GM12891 (cell line): ENCODE measurements at regions not wholly inside any gene's neighbourhood (a gene's known extent, or its start where the extent isn't known, plus 50 kb on each side); places are given as distances from the start of the nearest gene placed in this dataset.

Experiments used
- DNase-seq: peaks from one replicate; pipeline ENCODE4 v3.0.0; 2011; ENCODE audit warnings: low spot score; ENCODE audit not compliant: insufficient read length
- FAIRE-seq: peaks from 2 replicates; lab custom pipeline; 2011; peaks lifted over from hg19 to GRCh38; lab: Jason Lieb, UNC
- PAX5 ChIP-seq: IDR thresholded peaks from 2 replicates; pipeline ENCODE4 v1.6.1; 2011; ENCODE audit warnings: low read length, moderate library complexity, mild to moderate bottlenecking; ENCODE audit not compliant: insufficient read depth, severe bottlenecking
- POLR2A ChIP-seq: IDR thresholded peaks from 2 replicates; pipeline ENCODE4 v1.6.1; 2011; ENCODE audit warnings: low read depth, low read length, control low read depth
- POLR2AphosphoS5 ChIP-seq: IDR thresholded peaks from 2 replicates; pipeline ENCODE4 v1.6.1; 2011; ENCODE audit warnings: low read depth, low read length, control low read depth
- POU2F2 ChIP-seq: IDR thresholded peaks from 2 replicates; pipeline ENCODE4 v1.6.1; 2011; ENCODE audit warnings: low read depth, mild to moderate bottlenecking, control low read depth, low read length, moderate library complexity
- SPI1 ChIP-seq: IDR thresholded peaks from 2 replicates; pipeline ENCODE4 v1.6.1; 2011; ENCODE audit warnings: low read depth, low read length, control low read depth
- TAF1 ChIP-seq: IDR thresholded peaks from 2 replicates; pipeline ENCODE4 v1.6.1; 2011; ENCODE audit warnings: low read depth, low read length, control low read depth

DNA sequence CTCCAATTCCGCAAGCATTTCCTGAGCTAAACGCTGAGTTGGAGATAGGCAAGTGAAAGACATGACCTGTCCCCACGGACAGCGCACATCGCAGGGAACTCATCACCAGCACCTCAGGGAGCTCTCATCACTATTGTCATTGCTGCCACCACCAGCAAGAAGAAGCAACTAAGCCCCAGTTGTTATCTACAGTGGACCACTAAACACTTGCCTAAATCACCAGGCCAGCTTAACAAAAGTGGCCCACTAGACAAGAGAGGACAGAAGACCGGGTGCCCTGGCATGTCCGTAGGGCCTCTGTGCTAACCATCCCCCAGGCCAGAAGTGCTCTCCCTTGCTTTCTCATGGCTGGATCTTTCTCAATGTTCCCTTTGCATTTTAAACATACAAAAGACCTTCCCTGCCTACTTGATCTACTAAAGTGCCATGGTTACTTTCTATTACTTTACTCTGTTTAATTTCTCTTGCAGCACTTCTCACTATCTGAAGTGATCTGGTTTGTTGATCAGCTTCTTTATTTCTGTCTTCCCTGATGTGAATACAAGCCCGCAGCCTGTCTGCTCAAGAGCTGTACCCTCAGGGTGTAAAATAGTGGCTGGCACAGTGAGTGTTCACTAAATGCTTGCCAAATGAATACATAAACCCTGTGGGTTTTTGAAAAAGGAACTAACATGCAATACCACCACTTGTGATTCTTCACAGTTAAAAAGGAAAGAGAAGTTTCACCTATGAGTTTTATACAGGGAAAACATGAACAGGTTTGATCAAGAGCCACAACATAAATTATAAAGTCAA lies 60.9 kb upstream of the RFLNA start:
- TF ChIP-seq POLR2A (no peak), POLR2AphosphoS5 (no peak), PAX5 (no peak)
- FAIRE-seq = no peak
- no peak for DNase-seq

DNA sequence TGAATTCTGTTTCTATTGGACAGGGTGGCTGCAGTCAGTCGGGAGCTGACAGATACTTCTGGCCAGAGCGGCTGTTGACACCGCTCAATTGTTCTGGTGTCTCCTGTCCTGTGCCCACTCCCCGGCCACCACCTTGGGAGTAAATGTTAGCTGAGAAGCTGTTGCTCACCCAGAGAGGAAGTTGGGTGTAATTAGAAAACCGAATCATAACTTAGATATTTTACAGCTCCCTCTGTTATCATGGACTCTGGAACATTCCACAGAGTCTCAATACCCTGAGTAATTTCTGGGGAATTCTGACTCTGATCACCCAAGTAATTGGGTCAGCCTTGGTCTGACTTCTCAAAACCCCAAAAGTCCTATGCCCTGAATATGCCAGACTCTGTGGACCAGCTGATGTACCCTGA lies 58.3 kb upstream of the RFLNA start:
- no peak for TF ChIP-seq POU2F2
- TF ChIP-seq TAF1 = no peak
- TF ChIP-seq PAX5 = no peak
- TF ChIP-seq POLR2AphosphoS5 = no peak
- TF ChIP-seq POLR2A = no peak
- TF ChIP-seq SPI1 = no peak
- no peak for FAIRE-seq
- no peak for DNase-seq

DNA sequence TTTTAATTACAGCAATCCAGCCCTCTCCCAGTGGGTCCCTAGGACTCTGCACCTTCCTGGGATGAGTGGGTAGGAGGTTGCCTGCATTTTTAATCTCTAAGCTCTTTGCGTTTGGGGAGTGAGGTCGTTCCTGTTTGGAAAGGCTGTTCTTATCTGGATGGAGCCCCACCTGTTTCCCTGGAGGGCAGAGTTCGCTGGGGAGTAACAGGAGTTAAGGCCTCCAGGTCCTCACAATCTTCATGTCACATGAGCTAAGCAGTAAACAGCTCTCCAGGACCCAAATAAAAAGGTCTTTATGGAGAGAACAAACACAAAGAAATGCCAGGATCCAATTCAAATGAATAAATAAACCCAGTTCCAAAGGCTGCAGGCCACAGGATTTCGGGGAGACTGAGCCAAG lies 56.0 kb upstream of the RFLNA start:
- TF ChIP-seq POLR2A (no peak), SPI1 (no peak)
- DNase-seq = no peak
- no peak for FAIRE-seq

DNA sequence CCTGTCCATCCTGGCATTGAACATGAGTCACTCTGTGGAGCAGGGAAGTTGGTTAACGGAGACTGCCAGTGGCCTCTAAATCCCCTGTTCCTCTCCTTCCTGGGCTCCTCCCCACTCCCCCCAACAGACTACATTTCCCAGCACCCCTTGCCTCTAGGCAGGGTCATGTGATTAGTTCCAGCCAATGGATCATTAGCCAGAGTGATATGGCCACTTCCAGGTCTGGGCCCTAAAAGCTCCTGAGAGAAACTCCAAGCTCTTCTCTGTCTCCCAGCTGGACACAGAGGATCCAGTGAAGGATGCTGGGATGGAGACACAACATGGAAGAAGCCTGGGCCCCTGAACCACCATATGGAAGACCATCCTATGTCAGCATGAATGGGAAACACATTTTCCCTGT lies 54.4 kb upstream of the RFLNA start:
- FAIRE-seq = no peak
- TF ChIP-seq POLR2AphosphoS5 (no peak), POLR2A (no peak), POU2F2 (no peak), TAF1 (no peak), SPI1 (no peak), PAX5 (no peak)
- DNase-seq = peak; percentile 28

DNA sequence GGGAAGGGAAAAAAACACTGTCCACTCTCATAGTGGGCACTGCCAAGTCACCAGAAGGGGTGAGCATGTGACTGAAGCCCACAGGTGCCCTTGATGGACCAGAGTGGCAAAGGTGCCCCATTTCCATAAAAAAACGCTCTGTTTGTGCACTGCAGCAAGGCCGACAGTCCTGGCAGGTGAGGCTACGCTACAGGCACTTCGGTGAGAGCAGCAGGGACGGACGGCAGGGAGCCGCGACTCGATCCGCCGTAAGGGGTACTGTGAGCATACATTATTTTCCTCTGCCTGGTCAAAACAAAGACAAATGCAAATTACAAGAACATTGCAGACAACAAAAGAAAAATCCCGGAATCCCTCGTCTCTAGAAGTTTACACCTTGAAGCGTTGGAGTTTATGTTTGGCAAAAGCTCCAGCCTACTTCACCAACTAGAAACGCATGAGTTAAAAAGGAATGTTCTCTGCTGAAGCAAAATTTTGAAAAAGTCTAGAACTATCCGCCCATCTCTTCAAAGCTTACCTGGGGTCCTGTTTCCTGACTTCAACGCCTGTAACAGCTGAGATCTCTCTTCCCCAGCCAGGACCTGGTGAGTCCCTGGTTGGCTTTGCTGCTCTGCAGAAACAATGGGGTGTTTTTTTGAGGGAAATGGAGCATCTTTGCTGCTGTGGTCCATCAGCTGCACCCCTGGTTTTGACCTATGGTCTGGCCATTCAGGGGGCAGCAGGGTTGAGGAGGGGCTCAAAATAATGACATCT lies 52.9 kb upstream of the RFLNA start:
- DNase-seq (no peak), FAIRE-seq (no peak)
- TF ChIP-seq POLR2A (no peak), TAF1 (no peak), PAX5 (no peak)

DNA sequence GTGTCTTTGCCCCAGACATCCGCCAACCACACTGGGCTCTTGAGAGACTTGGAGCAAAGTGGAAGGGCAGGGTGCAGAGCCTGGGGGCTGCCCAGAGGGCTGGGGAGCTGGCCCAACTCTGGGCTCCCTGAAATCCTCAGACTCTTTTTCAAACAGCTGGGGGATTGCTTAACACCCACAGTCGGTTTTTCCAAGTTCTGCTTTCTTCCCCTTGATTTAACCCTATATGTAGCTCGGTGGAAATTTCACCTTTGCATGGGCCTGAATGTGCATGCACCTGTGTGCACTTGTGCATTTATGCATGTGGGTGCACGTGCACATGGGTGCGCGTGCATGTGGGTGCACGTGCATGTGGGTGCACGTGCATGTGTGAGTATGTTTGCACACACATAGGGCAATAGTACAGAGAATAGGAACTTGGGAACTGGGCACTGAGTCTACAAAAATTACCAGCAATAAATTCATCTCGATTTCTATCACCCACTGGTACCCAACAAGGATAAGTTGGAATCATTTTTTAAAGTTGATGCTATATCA lies 52.3 kb upstream of the RFLNA start:
- TF ChIP-seq POLR2A (no peak), SPI1 (no peak), POLR2AphosphoS5 (no peak), TAF1 (no peak), POU2F2 (no peak), PAX5 (no peak)
- FAIRE-seq = no peak
- no peak for DNase-seq

DNA sequence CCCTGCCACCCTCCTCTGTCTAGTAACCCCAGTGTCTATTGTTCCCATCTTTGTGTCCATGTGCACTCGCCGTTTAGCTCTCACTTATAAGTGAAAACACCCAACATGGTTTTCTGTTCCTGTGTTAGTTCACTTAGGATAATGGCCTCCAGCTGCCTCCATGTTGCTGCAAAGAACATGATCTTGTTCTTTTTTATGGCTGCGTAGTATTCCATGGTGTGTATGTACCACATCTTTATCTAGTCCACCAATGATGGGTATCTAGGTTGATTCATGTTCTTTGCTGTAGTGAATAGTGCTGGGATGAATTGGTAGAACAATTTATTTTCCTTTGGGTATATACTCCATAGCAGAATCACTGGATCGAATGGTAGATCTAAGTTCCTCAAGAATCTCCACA lies 51.0 kb upstream of the RFLNA start:
- DNase-seq = no peak
- TF ChIP-seq TAF1 = no peak
- TF ChIP-seq PAX5 = no peak
- no peak for TF ChIP-seq POU2F2
- TF ChIP-seq POLR2AphosphoS5 = no peak
- TF ChIP-seq POLR2A = no peak
- TF ChIP-seq SPI1 = no peak
- no peak for FAIRE-seq
